ENCODE measurements at regions not wholly inside any gene's neighbourhood (a gene's known extent, or its start where the extent isn't known, plus 50 kb on each side); places are given as distances from the start of the nearest gene placed in this dataset.

- Mint-ChIP-seq H3K36me3 (ENCODE audit: low read depth) (no peaks in the 10 kb centered on the region), H3K4me3 (no peak overlapping the region), H3K27me3 (no peaks in the 10 kb centered on the region), H3K9me3 (no peaks in the 10 kb centered on the region), H3K27ac (no peak overlapping the region), H3K4me1 (no peaks in the 10 kb centered on the region)
- no peak for ATAC-seq (replicated peaks)
Observed at GRCh38 chr4:181224852-181225251, 1018.4 kb upstream of the TENM3 start.

DNA sequence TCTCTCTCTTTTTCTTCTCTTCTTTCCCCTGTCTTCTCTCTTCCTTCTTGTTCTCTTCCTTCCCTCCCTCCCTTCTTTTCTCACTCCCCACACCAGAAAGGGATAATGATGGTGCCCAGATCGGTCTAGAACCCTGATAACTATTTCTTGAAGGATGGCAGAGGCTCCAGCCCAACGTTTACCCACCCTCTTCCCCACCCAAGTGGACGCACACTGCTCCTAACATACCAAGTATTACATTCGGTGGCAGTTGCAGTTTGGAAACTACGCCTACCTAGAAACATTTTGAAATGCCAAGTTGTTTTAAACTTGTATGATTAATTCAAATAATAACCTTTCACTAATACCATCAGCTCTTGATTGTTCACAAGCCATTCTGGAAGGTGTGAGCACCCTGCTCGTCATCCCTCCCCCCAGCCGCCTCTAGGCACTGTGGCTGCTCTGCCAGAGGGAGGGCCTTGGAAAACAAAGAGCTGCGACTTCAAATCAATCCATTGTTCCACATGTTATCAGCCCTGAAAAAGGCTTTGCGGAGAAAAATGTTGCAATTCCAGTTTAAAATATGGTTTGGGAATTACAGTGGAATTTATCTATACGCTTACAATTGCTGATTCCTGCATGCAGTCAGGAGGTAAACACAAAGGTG lies 1017.5 kb upstream of the TENM3 start:
- no peaks in the 10 kb centered on the region for H3K27me3 Mint-ChIP-seq

GRCh38 chr4:181234951-181235680 lies 1008.1 kb upstream of the TENM3 start:
- Mint-ChIP-seq H3K36me3 (ENCODE audit: low read depth) (no peaks in the 10 kb centered on the region), H3K4me1 (no peaks in the 10 kb centered on the region), H3K27me3 (no peaks in the 10 kb centered on the region), H3K4me3 (no peak overlapping the region), H3K9me3 (no peaks in the 10 kb centered on the region), H3K27ac (no peak overlapping the region)
- no peak for ATAC-seq (replicated peaks)

More for the DNA sequence above, 1017.5 kb upstream of the TENM3 start:
- Mint-ChIP-seq H3K4me3 (no peak overlapping the region), H3K36me3 (ENCODE audit: low read depth) (no peaks in the 10 kb centered on the region), H3K4me1 (no peaks in the 10 kb centered on the region), H3K27ac (no peak overlapping the region), H3K9me3 (no peaks in the 10 kb centered on the region)
- ATAC-seq (replicated peaks): no peak

- no peaks in the 10 kb centered on the region for H3K36me3 Mint-ChIP-seq (ENCODE audit: low read depth)
- no peaks in the 10 kb centered on the region for H3K4me1 Mint-ChIP-seq
- peaks cover 1% of the 10 kb centered on the region for H3K9me3 Mint-ChIP-seq
- no peaks in the 10 kb centered on the region for H3K27me3 Mint-ChIP-seq
- H3K27ac Mint-ChIP-seq: no peak overlapping the region
- H3K4me3 Mint-ChIP-seq: no peak overlapping the region
- ATAC-seq (replicated peaks): no peak
Observed at GRCh38 chr4:181245326-181245725, 997.9 kb upstream of the TENM3 start.

- Mint-ChIP-seq H3K4me1 (no peaks in the 10 kb centered on the region), H3K36me3 (ENCODE audit: low read depth) (no peaks in the 10 kb centered on the region), H3K27ac (no peak overlapping the region), H3K27me3 (no peaks in the 10 kb centered on the region), H3K4me3 (no peak overlapping the region), H3K9me3 (peaks cover 10% of the 10 kb centered on the region)
- no peak for ATAC-seq (replicated peaks)
Observed at GRCh38 chr4:181249031-181249430, 994.2 kb upstream of the TENM3 start.

- H3K4me1 Mint-ChIP-seq: no peaks in the 10 kb centered on the region
- H3K36me3 Mint-ChIP-seq (ENCODE audit: low read depth): no peaks in the 10 kb centered on the region
- peaks cover 15% of the 10 kb centered on the region for H3K9me3 Mint-ChIP-seq
- H3K27me3 Mint-ChIP-seq: no peaks in the 10 kb centered on the region
- no peak for ATAC-seq (replicated peaks)
- no peak overlapping the region for H3K4me3 Mint-ChIP-seq
- H3K27ac Mint-ChIP-seq: no peak overlapping the region
Observed at GRCh38 chr4:181254771-181255170, 988.4 kb upstream of the TENM3 start.

DNA sequence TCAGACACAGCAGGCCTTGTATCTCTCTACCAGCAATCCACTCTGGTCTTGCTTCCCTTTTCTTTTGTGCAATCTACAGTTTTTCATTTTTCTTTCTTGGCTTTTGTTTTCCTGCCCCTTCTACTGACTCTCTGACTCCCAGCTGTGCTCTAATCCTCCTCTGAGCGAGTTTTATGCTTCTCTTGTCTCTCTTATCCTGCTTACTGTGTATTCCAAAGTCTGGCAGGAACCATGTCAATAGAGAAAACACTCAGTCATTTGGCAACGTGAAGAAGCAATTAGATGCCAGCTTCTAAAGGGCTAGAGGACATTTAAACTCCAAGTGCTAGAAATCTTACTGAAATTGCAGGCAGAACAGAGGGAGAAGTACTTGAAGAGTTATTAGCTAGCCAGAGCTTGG lies 984.6 kb upstream of the TENM3 start:
- no peak for ATAC-seq (replicated peaks)
- Mint-ChIP-seq H3K36me3 (ENCODE audit: low read depth) (no peaks in the 10 kb centered on the region), H3K4me3 (no peak overlapping the region), H3K27ac (no peak overlapping the region), H3K4me1 (no peaks in the 10 kb centered on the region), H3K9me3 (peaks cover 5% of the 10 kb centered on the region), H3K27me3 (no peaks in the 10 kb centered on the region)

DNA sequence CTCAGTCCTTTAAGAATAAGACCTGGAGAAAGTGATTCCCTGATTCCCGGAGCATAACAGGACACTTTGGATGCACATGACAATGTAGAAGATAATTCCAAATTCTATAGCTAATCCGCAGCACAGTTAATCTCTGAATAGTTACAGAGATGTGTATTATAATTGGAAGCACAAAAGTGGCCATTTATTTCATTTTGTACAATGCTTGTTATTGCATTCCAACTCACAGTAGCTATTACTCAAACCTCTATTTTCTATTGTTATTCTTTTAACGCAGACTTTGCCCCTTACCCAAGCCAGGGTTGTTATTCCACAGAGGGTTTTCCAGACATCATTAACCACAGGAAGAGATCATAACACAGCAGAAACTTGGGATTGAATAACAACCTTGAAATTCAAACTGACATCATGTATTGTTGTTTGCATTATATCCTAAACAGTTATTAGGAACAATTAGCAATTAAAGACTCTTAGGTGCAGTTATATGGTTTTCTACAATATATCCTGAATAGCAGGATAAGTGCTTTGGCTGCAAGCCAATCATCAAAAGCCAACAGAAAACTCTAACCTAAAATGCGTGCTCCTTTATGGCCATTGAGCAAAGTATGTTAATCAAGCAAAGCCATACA lies 984.0 kb upstream of the TENM3 start:
- Mint-ChIP-seq H3K27ac (no peak overlapping the region), H3K36me3 (ENCODE audit: low read depth) (no peaks in the 10 kb centered on the region), H3K4me3 (no peak overlapping the region), H3K27me3 (no peaks in the 10 kb centered on the region), H3K4me1 (no peaks in the 10 kb centered on the region), H3K9me3 (peaks cover 5% of the 10 kb centered on the region)
- no peak for ATAC-seq (replicated peaks)

DNA sequence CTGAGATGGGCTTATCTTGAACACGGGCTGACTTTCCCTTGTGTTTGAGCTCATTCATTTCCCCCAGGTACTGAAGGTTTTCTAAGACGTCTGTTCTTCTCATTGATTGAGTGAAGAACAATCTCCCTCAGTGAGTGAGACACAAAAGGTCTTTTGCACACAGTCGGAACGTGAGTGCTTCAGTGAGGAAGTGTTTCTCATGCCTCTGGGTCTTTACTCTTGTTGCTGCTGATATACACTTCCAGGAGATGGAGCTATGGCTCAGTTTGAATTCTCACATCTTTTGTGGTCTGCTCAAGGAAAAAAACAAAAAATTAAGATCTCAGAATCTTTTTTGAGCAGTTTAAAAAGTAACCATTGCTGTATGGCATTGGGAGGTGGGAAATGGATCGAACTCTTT lies 981.9 kb upstream of the TENM3 start:
- ATAC-seq (replicated peaks): no peak
- no peak overlapping the region for H3K27ac Mint-ChIP-seq
- H3K36me3 Mint-ChIP-seq (ENCODE audit: low read depth): no peaks in the 10 kb centered on the region
- H3K27me3 Mint-ChIP-seq: no peaks in the 10 kb centered on the region
- no peak overlapping the region for H3K4me3 Mint-ChIP-seq
- H3K4me1 Mint-ChIP-seq: no peaks in the 10 kb centered on the region
- H3K9me3 Mint-ChIP-seq: peaks cover 5% of the 10 kb centered on the region

- H3K9me3 Mint-ChIP-seq: no peaks in the 10 kb centered on the region
- H3K27me3 Mint-ChIP-seq: no peaks in the 10 kb centered on the region
- H3K4me1 Mint-ChIP-seq: no peaks in the 10 kb centered on the region
- no peak overlapping the region for H3K27ac Mint-ChIP-seq
- no peak for ATAC-seq (replicated peaks)
- H3K36me3 Mint-ChIP-seq (ENCODE audit: low read depth): no peaks in the 10 kb centered on the region
- H3K4me3 Mint-ChIP-seq: no peak overlapping the region
Observed at GRCh38 chr4:181264893-181265292, 978.3 kb upstream of the TENM3 start.

- Mint-ChIP-seq H3K27me3 (no peaks in the 10 kb centered on the region), H3K4me1 (no peaks in the 10 kb centered on the region), H3K4me3 (no peak overlapping the region), H3K27ac (no peak overlapping the region), H3K36me3 (ENCODE audit: low read depth) (no peaks in the 10 kb centered on the region), H3K9me3 (no peaks in the 10 kb centered on the region)
- no peak for ATAC-seq (replicated peaks)
Observed at GRCh38 chr4:181265370-181265769, 977.8 kb upstream of the TENM3 start.

- no peak for ATAC-seq (replicated peaks)
- H3K27me3 Mint-ChIP-seq: no peaks in the 10 kb centered on the region
- H3K9me3 Mint-ChIP-seq: no peaks in the 10 kb centered on the region
- no peaks in the 10 kb centered on the region for H3K4me1 Mint-ChIP-seq
- H3K36me3 Mint-ChIP-seq (ENCODE audit: low read depth): no peaks in the 10 kb centered on the region
- no peak overlapping the region for H3K27ac Mint-ChIP-seq
- H3K4me3 Mint-ChIP-seq: no peak overlapping the region
Observed at GRCh38 chr4:181271116-181271640, 972.0 kb upstream of the TENM3 start.

DNA sequence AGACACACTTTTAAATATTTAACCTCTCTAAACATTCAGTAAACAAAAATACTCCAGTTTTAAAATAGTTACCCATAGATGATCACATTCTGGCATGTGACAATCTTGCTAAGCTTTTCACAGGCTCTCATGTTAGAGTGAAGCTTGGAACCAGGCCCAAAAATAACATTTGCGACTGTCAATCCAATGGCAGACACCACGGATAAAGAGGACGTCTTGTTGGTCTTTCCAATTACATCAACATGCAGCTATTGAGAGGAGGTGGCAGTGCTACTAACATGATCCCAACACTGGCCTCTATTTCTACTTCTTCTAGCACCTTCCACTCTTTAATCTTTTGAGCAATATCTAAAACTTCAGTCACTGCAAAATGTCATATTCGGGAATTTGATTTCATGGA lies 970.8 kb upstream of the TENM3 start:
- ATAC-seq (replicated peaks): no peak
- no peaks in the 10 kb centered on the region for H3K4me1 Mint-ChIP-seq
- no peaks in the 10 kb centered on the region for H3K9me3 Mint-ChIP-seq
- H3K27me3 Mint-ChIP-seq: no peaks in the 10 kb centered on the region
- no peak overlapping the region for H3K4me3 Mint-ChIP-seq
- no peak overlapping the region for H3K27ac Mint-ChIP-seq
- no peaks in the 10 kb centered on the region for H3K36me3 Mint-ChIP-seq (ENCODE audit: low read depth)

DNA sequence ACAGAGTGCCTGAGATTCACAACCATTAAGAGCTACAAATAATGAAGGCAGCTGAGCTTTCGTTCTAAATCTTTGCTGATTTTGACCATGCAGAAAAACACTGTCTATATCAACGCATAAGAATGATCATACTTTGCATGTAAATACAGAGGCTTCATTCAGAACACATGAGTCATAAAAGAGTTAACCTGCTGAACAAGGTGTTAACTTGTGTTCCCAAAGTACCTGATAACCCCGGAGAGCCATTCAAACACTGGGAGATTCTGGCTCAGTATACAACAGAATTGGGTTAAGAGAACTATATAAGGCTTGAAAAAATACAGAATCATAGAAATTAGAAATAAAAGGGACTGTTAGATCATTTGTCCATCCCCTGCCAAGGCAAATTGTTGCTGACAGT lies 964.3 kb upstream of the TENM3 start:
- Mint-ChIP-seq H3K27ac (no peak overlapping the region), H3K36me3 (ENCODE audit: low read depth) (no peaks in the 10 kb centered on the region), H3K4me3 (no peak overlapping the region), H3K9me3 (no peaks in the 10 kb centered on the region), H3K27me3 (no peaks in the 10 kb centered on the region), H3K4me1 (no peaks in the 10 kb centered on the region)
- ATAC-seq (replicated peaks): no peak

- H3K27ac Mint-ChIP-seq: no peak overlapping the region
- H3K27me3 Mint-ChIP-seq: no peaks in the 10 kb centered on the region
- H3K4me3 Mint-ChIP-seq: no peak overlapping the region
- no peaks in the 10 kb centered on the region for H3K36me3 Mint-ChIP-seq (ENCODE audit: low read depth)
- no peaks in the 10 kb centered on the region for H3K9me3 Mint-ChIP-seq
- no peaks in the 10 kb centered on the region for H3K4me1 Mint-ChIP-seq
- ATAC-seq (replicated peaks): no peak
Observed at GRCh38 chr4:181281451-181281850, 961.8 kb upstream of the TENM3 start.
